ENCODE measurements at regions not wholly inside any gene's neighbourhood (a gene's known extent, or its start where the extent isn't known, plus 50 kb on each side); places are given as distances from the start of the nearest gene placed in this dataset.

DNA sequence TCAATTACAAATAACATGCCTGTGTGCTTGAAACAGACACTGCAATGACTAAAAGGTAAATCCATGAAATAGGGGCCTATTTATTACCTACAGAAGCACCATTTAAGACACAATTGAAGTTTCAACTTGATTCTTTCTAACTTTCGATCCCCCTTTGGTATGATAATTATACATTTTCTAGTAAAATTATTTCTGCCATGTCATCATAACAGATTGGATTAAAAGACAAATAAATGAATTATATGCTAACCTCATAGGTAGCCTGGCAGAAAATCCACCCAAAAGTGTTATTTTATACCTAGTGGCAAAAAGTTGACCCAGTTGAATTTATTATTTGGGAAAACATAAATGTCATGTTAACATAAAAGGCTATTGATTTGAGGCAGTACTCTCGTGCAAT, 241.1 kb downstream of the RAB38 start:
- TF ChIP-seq, protein P1, sequence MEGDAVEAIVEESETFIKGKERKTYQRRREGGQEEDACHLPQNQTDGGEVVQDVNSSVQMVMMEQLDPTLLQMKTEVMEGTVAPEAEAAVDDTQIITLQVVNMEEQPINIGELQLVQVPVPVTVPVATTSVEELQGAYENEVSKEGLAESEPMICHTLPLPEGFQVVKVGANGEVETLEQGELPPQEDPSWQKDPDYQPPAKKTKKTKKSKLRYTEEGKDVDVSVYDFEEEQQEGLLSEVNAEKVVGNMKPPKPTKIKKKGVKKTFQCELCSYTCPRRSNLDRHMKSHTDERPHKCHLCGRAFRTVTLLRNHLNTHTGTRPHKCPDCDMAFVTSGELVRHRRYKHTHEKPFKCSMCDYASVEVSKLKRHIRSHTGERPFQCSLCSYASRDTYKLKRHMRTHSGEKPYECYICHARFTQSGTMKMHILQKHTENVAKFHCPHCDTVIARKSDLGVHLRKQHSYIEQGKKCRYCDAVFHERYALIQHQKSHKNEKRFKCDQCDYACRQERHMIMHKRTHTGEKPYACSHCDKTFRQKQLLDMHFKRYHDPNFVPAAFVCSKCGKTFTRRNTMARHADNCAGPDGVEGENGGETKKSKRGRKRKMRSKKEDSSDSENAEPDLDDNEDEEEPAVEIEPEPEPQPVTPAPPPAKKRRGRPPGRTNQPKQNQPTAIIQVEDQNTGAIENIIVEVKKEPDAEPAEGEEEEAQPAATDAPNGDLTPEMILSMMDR (conservative IDR thresholded peaks at IDR 0.05; ENCODE audit: low read length) = no peak
- TF ChIP-seq EZH2phosphoT487 (IDR thresholded peaks at IDR 0.05; ENCODE audit: borderline replicate concordance) = no peak
